HG03439 (cell line): ENCODE measurements at regions not wholly inside any gene's neighbourhood (a gene's known extent, or its start where the extent isn't known, plus 50 kb on each side); places are given as distances from the start of the nearest gene placed in this dataset.

Experiments used
- ATAC-seq: cut with Tn5 transposase; IDR thresholded peaks from one replicate; pipeline ENCODE4 v1.9.1; 2021; ENCODE audit warnings: mild to moderate bottlenecking, moderate library complexity; ENCODE audit not compliant: unreplicated experiment

DNA sequence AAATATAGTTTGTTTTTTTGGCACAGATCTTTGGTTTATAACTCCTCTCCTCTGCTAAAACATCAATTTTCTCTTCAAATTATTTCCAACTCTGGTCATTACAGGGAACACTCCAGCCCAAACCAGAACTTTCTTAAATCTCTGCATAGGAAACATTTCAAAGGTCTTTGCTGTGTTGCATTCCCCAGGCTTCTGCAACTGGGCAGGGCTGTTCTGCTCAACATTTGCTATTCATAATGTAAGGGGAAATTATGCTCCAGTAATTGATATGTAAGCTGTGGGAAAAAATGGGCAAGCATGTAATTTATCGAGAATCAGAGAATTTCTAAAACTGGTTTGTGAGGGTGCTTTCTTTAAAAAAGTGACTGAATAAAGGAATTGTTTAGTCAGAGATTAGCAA, 410.4 kb downstream of the TUSC7 start:
- ATAC-seq = no peak

DNA sequence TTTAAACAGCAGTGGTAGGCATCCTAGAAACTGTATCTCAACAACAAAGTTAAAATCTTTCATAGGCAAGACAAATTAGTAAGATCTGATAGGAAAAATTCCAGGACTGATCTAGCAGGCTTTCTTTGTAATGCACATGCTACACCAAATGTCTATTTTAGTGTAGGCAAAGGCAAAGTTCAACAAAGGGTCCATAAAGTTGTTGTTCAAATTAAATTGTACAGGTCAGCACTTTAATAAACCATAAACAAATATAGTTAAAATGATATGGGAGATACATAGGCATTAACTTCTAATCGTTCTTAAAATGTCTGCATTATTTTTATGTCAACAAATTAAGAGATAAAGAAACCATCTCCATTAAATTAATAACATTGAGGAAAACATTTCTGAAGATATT, 413.0 kb downstream of the TUSC7 start:
- no peak for ATAC-seq

DNA sequence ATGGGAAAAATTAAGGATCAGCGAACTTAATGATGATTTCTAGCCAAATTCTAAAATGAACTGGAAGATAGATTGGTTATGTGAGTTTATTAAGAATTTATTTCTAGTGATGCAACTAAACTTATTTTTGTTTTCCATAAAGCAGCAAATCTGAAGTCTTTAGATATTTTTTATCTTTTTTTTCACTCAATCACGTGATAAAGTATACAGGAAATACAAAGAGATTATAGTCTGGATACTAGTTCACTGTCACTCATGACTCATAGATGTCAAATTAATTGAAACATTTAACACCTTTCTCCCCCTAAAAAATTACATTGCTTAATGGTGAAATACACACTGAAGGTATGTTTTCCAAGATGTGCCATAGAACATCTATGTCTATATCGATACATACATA, 416.9 kb downstream of the TUSC7 start:
- no peak for ATAC-seq

DNA sequence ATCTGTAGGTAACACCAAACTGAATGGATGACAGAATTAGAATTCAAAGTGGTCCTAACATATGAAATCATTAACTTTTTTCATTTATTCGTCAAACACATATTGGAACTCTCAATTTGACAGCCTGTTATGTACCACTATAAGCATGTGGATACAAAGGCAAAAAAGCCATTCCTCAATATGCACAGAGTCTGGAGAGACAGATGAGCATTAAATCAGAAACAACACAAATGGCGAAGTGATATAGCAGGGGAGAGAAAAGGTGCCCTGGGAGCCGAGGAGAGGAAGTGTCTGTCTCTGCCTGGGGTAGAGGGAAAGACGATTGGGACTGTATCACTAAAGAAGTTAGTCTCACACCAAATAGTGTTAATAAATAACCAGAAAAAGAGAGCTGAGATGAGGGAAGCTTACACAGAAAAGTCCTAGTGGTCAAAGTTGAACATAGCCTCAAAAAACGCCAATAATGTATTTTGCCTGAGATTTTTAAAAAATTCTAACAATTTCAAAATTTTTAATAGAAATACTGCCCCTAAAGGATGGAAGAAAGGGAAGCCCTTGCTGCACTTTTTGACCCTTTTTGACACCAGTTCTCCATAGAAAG, 417.5 kb downstream of the TUSC7 start:
- ATAC-seq = no peak

DNA sequence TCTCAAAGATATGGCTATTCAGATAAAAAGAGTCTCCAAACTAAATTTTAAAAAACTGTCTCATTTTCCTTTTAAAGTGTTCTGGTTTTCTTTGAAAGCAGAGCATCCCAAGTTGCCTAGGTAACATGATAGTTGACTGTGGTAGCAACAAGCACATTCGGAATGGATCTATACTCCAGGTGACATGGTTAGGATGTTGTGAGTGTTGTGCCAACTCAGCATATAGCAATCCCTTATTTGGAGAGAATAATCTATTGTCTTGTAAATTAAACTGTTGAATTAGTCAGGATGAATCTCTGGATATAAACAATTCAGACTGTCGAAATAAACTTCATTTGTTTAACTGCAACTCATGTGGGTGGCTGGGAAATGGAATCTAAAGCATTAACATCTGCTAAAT, 418.6 kb downstream of the TUSC7 start:
- ATAC-seq = no peak

DNA sequence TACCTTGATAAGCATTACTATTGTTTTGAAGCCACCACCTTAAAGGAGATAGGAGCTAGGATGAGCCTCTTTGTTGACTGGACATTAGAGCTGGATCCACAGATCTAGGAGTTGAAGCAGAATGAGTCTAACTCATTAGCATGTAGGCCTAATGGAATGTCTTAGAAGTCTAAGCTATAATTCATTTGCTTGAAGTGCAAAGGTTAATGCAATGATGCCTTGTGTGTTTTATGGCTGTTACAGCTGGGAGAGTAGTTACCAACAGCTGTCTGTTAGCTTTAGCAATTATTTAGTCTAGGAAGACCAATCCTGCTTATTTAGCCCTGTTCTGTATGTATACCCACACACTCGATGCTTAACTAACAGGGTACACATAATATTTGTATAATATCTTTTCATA, 419.3 kb downstream of the TUSC7 start:
- ATAC-seq = no peak

DNA sequence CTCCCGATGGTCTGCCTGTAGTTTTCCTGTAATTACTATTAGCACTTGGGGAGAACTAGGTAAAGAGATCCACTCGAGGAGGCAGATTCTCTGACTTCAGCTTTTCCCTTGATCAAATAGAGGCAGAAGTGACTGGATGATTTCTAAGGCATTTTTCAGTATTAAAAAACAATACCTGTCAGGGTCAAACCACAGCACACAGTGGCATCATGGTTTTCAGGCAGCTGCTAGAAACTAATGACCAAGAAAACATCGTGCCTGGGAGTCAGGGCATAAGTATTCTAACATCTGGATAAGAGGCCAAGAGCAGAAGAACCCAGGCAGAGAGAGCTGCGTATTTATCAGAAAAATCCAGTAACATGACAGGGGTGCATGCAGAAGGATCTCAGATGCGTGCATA, 419.9 kb downstream of the TUSC7 start:
- no peak for ATAC-seq

DNA sequence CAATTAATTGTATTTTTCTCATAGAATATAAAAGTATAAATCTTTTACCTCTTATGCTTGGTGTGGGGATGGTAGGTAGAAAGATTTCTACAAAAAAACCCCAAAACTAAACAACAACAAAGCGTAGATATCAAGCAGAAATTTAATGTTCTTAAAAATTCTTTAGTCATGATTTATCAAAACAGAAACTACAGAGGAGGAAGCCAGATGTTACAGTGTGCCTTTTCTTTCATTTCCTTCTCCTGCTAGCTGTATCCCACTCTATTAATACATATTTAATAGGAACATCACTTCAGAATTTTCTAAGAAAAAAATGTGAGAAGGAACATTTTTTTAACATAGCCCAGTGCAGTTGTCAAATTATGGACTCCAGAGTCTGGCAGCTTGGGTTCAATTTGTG, 420.6 kb downstream of the TUSC7 start:
- no peak for ATAC-seq

DNA sequence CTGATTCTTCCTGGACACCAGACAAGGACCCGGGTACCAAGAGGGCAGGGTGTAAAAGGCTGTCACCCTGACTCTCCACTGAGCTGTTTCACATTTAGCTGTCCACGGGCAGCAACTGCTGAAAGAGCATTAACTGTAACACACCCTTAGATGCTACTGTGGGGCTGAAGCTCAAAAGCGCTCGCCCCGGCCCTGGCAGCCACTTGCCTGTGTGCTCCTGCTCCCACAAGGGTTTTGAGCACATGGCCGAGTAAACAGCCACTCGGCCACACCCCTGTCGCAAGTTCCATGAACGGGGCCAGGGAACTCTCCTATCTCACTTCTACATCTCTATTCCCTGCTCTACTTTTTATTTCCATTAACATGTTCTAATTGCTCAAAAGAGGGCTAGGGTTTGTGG, 421.7 kb downstream of the TUSC7 start:
- no peak for ATAC-seq

DNA sequence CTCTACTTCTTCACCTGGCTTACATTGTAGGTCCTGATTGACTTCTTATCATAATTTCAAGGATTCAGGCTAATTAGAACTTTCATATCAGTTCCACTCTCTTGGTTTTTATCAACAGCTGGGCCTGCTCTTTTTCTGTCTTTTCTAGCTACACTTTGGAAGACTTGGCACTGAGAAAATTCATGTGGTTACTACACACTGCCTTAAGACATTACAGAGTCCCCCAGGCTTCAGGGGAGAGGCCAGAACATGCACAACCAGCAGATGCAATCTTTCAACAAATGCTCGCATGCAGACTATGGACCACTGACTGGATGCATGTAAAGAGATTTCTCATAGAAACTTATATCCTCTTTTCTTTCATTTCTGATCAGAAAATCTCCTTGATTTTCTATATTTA, 423.5 kb downstream of the TUSC7 start:
- ATAC-seq = no peak

DNA sequence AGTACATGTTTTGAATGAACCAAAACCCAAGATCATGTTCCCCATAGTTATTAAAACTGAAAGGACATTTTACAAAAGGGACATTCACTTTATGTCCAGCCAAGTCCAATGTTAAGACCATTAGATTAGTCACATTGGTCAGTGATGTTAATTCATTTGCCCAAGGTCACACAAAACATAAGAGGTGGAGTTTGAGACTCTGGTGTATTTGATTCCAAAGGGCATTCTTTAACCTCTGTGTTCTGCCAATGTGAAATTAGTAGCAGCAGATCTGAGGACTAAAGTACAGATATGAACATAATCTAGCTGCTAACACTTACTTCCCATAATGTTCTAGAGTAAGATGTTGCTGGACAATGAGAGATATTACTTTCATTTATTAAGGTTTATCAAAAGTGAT, 425.6 kb downstream of the TUSC7 start:
- ATAC-seq = no peak

DNA sequence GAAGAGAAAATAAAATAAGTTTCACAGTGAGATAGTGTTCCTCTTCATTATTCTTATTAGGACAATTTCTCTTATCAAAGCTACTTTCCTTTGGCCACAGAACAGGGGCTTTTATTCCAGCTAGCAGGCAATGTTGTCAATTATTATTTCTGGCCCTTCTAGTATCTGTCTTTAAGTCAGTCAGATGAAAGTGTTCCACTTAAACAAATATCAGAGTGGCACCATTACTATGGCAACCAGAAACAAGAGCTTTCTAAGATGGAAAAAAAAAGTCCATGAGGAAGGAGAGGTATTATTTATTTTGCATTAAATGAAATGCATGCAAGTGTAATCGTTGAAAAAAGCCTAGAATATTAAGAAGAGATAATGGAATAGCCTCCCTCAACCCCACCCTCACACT, 426.4 kb downstream of the TUSC7 start:
- no peak for ATAC-seq

DNA sequence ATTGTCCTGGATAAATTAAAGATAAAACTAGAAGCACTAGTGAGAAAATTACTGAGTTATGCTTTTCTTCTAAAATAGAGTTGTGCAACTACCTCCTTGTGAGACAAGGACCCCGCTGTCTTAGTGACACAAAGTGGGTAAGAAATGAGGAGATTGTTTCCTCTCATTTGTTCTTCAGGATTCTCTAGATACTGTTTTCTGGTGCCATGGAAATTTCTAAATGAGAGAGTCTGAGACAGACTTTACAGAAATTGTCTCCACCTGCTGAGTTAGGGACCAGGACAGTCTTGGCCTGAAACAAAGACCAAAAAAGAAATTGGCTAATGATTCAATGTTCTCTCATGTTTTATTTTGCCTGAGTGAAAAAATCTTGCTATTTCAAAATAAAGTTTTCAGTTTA, 427.5 kb downstream of the TUSC7 start:
- ATAC-seq = no peak

DNA sequence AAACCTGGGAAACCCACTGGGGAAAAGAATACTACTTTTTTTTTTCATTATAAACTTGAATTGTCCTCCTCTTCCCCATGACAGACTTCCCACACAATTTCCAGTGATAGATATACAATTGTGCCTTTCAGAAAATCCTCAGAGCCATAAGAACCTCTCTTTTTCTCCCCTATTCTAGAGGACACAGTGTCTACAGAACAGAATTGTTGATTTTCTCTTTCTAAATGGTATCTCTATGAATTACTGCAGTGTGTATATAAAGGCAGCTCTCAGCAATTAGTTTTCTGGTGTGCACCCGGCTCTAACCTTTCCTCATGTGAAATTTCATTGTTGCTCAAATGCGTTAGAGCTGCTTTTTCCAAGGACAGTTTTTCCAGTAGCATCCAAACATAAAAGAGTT, 430.1 kb downstream of the TUSC7 start:
- ATAC-seq = no peak

DNA sequence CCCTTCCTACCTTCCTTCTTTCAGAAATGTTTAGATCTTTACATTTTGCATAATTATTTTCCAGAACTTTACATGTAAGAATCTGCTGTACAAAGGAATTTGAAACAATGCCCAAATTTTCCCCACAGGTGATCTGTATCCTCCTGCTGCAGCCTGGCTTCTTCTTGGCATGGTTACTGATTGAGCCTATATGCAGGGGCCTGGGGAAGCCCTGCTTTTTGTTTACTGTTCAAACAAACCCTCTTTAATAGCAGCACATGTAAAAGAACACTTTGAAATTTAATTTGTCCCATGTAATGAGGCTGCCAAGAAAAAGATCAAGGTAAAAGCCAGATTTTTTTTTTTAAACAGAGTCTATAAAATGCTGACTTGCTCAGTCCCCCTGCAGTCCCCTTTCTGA, 432.2 kb downstream of the TUSC7 start:
- no peak for ATAC-seq

DNA sequence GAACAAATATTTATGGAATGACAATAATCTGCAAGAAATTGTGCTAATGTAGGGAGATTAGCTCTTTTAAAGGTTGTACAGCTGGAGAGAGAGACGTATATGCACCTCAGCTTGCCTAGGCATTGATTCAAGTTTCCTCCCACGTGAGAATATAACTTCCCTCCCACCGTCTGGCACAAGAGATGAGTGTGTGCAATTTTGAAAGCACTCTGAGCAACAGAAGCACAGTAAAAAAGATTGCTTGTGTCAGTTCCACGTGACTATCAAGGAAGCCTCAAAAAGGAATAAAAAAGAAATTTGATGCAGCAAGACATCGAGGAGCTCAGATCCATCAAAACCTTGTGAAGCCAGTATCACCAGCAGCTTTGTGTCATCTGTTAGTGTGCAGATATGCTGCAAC, 435.3 kb downstream of the TUSC7 start:
- no peak for ATAC-seq

DNA sequence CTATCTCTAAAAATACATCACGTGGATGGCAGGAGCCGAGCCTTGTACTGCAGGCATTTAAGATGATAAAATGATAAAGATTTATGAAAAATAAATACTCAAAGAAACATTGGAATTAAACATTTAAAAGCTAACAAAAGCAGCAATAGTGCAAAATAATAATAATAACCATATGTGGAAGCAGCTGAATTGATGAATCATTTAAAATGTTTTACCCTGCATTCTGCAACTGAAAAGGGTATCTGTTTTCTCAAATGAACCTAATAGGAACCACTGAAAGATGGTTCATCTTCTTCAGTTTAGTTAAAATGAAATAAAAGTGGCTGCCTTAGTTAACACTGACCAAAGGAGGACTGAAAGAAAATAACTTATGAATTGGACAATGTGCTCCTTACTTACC, 436.1 kb downstream of the TUSC7 start:
- no peak for ATAC-seq

DNA sequence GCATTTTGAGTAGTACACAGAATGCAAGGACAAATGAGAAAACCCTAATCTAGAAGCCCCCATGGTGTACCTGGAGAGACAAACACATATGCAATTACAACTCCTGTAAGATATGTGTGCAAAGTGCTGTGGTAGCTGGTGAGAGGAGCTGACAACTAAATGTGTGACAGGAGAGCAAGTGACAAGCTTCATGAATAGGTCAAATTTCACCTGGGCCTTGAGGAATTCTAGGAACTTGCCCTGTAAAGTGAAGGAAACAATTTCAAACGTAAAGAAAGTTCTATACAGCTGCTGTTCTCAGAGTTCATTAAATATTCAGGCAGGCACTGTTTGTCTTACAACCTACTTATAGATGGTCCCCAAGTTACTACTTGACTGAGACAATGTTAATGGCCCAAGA, 437.0 kb downstream of the TUSC7 start:
- no peak for ATAC-seq

DNA sequence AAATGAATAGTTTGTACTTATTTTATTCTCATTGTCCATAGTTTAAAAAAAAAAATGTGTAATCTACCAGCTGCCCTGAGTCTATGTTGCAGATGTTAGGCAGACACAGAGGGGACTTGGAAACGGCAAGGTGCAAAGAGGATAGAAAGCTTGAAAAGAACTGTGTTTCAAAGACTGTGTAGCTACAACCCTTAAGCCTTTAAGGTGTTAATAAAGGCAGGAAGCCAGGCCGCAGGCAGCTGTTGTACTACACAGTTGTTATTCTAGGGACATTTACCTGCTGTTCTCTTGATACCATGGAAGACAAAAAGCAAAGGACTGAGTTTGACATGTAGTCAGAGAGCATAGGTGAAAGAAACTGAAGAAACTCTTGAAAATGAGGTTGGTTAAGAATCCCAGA, 440.0 kb downstream of the TUSC7 start:
- ATAC-seq = no peak

DNA sequence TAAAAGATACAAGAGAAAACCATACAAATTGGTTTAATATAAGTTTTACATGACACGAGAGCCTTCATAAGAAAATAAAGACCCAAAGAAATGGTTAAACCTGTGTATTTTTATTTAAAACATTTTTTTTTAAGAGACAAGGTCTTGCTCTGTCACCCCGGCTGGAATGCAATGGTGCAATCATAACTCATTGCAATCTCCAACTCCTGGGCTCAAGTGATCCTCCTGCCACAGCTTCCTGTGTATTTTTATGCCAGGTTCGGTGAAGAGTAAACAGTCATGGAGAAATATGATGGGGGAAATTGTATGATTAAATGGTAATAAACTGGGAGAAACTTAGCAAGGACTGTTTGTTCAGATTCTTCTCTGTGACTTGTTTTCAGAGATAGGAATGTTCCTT, 441.0 kb downstream of the TUSC7 start:
- ATAC-seq = no peak

DNA sequence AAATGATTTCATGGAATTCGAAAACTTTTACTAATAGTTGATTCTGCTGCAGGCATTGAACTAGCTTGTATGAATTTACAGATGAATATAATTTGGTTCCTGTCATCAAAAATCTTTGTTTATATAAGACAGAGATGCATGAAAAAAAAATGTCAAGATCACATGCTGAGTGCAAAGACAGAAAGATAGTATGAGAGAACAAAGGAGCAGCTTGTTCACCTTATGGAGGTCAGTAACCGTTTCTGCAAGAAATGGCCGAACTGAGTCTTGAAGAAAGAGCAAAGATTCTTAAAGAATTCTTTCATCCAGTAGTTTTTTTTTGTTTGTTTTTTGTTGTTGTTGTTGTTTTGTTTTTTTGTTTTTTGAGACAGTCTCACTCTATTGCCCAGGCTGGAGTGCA, 450.6 kb downstream of the TUSC7 start:
- ATAC-seq = no peak

DNA sequence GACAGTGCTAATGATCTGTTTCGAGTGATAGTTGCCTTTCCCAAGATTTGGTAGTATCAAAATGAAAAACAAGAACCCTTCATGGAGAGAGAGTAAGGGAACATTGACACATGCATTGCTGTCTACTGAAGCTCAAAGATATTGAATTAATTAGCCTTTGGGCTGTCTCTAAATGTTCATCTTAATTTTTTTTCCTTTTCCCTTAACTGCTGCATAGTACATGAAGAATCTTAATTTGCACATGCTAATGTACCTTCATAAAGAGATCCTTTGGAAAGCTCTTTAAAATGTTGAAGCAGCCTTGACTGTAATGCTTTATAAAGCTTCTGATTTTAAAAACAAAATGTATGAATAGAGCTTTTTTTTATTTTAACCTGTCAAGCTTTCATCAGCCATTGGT, 452.2 kb downstream of the TUSC7 start:
- no peak for ATAC-seq

DNA sequence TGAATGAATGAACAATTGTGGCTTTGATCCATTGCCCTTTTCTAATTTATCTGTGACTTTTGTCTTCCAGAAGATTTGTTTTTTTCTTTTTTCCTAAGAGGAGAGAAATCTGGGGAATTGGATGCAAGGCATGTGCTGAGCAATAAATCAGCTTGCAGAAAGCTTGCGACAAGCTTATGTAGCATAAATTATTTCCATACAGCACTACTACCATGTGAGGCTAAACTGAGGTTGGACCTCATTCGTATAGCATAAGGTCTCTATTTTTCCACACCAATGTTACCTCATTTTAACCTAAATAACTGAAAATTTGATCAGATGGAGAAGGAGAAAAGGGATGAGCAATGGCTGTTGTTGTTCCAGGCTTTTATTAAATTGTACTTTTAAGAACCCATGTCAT, 455.6 kb downstream of the TUSC7 start:
- ATAC-seq = no peak

DNA sequence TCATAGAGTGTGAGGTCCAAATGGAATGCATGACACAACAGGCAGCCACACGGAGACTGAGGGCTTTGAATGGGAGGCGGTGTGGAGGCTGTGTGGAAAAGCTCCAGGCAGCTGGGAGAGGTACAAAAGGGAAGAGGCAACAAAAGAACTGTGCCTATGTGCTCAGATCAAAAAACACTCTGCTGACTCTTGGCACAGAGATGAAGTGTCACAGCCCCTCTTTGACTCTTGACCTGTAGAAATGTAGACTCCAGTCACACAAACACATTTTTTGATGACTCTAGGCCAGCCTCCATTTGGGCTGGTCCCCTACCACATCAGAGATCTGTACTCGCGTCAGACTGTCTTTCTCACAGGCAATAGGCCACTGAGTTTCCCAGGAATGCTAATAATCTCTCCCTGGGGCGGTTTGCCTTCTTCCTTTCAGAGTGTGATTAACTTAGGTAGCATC, 456.0 kb downstream of the TUSC7 start:
- no peak for ATAC-seq
